Dedifferentiated amniotic fluid mesenchymal stem cell (primary cell): ENCODE measurements at regions not wholly inside any gene's neighbourhood (a gene's known extent, or its start where the extent isn't known, plus 50 kb on each side); places are given as distances from the start of the nearest gene placed in this dataset.
"Not testable (repeated sequence)": the region's sequence is repeated elsewhere in the genome, so short reads cannot be mapped to it uniquely, and the experiment has no call there.

Source experiments
- DNase-seq: peaks from one replicate; pipeline ENCODE4 v3.0.0-alpha.2; 2016; ENCODE audit errors: extremely low spot score

DNA sequence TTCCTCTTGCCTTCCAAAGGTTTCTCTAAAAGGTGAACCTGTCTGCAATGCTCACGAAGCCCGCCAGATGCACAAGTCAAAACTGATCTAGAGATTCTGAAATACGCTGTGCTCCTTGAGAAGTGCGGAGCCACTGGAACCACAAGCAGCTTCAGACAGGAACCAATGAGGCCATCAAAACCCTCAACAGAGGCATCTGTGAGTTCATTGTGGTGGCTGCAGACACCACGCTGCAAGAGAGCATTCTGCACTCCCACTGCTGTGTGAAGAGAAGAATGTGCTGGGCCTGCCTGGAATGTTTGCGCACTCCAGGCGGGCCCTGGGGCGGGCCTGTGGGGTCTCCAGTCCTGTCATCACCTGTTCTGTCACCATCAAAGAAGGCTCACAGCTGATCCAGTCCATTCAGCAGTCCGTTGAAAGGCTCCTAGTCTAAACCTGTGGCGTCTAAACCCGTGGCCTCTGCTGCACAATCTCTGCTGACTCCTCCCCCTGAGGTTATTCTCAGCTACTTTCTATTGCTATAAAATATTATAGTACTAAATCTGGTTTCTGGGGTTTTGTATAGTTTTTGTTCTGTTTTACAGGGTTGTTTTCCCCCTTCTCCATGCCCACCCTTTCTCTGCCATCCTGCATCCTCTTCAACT is 187.4 kb downstream of the FAM72C start:
- not testable (repeated sequence) for DNase-seq

DNA sequence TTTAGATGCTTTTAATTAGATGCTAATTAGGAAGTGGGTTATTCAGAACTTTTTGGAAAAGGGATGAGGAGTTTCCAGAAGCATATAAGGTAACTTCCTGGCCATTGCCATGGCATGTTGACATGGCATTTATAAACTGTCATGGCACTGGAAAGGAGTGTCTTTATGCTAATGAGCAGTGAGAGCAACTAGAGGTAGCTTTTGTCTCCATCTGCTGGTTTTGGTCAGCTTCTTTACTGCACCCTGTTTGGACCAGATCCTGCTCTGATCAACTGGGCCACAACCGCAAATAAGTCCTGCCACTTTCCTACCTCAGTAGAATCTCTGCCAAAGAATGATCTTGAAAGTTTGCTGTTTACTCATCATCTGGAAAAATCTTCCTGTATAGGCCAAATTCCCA is 193.6 kb downstream of the FAM72C start:
- not testable (repeated sequence) for DNase-seq

GRCh38 chr1:143764831-143765230 is 207.0 kb downstream of the FAM72C start:
- DNase-seq, result peak; percentile 12

DNA sequence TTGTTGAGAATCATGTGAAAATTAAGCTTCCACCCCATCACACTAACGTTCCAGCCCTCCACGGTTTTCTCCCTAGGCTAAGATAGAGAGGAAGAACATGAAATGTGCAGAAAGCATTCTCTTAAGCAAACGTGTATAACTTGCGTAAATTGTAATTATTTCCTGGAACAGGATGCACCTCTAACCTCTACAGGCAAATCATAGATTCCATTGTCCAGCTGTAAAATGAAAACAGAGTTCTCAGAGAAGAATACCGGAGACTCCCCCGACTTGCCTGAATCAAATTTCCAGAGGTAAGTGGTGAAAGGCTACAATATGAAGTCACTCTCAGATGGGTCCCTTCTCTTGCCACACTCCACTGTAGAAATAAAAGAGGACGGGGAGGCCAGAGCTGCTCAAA is 211.4 kb downstream of the FAM72C start:
- not testable (repeated sequence) for DNase-seq

- DNase-seq, result peak; percentile 1
Observed at GRCh38 chr1:143755961-143756360, 215.8 kb downstream of the FAM72C start.

GRCh38 chr1:143748906-143749305 is 222.9 kb downstream of the FAM72C start:
- DNase-seq, result no peak

GRCh38 chr1:143736562-143736961 is 235.2 kb downstream of the FAM72C start:
- DNase-seq, result peak; percentile 7

DNA sequence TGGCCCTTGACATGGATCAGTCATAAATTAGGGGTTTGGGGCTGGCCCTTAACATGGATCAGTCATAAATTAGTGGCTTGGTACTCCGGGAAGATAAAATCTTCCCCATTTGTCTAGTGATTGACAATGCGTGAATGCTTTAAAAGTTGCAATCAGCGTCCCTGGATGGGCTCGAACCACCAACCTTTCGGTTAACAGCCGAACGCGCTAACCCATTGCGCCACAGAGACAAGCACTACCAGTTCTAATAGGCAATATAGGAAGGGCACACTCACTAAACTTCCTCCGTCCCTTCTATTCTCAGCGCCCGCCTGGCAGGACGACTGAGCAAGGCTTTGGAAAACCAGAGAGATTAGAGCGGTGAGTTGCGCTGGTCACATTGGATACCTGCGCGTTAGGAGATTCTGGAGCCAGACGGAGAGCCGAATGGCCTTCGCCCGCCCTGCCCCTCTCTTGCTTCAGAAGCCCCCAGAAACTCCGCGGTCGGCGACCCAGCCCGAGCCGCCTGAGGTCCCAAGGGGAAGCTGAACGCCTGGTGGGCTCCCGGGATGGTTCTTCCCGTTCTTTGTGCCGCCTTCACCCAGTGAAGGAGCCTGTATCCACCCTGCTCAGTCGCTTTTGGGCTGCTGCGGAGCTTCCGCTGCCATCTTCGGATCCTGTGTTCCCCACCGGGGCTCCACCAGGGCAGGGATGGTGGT is 235.9 kb downstream of the FAM72C start:
- peak; percentile 14 for DNase-seq

DNA sequence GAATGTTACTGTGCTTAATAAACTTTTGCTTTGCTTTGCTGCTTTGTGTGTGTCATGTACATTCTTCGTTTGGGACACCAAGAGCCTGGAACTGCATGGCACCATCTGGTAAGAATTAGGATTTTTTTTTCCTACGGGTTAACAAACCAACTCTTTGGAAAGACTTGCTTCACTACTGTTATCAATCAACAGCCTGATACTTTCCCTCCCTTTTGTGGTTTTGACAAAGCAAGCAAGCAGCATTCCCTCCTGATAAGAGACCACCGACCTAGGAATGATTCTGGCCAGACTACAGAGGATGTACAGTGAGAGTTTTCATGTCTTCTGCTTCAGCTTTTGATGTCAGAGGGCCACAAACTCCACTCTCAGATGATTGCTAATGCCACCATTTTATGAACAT is 237.5 kb downstream of the FAM72C start:
- peak; percentile 5 for DNase-seq

GRCh38 chr1:143730890-143731289 is 240.9 kb downstream of the FAM72C start:
- not testable (repeated sequence) for DNase-seq

GRCh38 chr1:143729449-143730111 is 242.2 kb downstream of the FAM72C start:
- not testable (repeated sequence) for DNase-seq

DNA sequence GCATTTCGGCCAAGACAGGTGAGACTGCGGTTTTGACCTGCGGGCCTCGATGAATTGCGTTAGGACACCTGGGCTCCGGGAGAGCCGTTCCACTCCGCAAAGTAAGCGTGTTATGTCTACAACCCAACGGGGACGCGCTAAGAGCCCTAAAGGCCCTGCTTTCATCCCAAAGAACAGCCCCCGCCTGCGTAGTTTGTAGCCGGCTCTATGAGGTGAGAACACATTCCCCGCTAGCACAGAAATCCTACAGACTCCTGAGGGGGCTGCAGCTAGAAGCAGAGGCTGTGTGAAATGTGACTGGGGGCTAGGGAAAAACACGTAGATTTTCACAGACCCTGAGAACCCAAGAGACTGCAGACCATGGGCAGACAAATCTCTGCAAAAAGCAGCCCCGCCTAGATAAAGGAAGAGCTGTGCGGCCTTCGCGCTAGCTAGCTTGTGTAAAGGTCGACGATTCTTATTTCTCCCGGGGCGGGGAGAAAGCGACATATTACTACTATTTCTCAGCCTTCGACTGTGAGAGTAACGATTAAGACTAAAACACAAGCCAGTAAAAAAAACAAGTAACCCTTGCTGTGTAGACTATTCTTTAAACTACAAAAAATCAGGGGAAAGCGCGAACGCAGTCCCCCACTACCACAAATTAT is 242.9 kb downstream of the FAM72C start:
- DNase-seq, result not testable (repeated sequence)

- DNase-seq, result no peak
Observed at GRCh38 chr1:143727263-143727662, 244.5 kb downstream of the FAM72C start.

- DNase-seq, result peak; percentile 1
Observed at GRCh38 chr1:143721024-143721373, 250.8 kb downstream of the FAM72C start.

DNA sequence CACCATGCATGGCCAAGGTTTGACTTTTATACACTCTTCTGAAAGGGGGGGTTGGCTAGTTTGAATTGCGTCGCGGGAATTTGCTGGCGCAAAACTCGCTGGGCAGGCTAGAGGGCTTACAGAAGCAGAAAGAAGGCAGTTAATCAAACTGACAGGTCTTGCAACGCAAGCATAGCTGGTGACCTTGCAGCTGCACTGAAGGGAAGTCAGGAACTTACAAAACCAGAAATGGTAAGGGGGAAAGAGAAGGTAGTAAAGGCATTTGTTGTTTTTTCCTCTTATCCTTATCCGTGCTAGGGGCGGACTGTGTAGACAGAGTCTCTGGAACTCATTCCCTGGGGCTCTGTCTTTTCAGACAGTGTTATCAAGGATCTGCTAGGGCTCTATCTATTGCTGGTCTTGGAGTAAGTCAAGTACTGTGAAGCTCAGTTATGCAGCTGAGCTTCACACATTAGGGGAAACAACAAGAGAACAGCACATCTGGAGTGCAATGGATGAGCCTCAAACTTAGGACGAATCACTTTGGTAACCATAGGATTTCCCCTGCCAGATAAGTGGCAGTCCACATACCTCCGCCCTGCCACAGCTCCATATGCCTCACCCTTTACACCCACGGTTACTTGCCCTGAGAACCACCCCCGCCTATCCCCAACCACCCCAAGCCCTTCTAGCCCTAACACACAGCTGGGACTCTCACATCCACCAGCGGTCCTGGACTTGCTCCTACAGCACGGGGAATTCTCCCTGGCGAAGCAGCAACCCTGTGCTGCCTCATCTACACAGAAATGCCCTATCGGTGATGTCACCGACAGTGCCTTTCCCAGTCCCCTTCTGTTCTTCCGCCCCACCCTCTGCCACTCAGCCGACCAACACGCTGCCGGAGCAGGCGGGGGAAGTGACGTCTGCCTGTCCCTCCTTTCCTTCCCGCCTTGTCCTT is 251.4 kb downstream of the FAM72C start:
- peak; percentile 5 for DNase-seq

- peak; percentile 3 for DNase-seq
Observed at GRCh38 chr1:143718524-143718923, 253.3 kb downstream of the FAM72C start.

DNA sequence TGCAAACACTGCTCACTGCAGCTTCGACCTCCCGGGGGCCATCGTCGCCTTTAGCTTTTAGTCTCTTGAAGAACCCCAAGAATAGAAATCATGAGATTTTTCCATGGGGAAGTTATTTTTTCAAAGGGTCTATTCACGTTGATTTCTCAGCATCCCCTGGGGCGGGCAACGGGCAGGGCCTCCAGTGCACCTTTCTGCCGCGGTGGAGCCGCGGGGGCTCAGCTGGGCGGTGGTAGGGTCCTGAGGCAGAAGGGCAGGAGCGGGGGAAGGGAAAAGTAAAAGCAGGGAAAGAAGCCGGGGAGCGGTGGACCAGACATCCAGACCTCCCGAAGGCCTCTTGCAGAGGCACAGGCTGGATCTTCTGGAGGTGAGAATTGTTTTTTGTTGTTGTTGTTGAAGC is 253.8 kb downstream of the FAM72C start:
- no peak for DNase-seq

DNA sequence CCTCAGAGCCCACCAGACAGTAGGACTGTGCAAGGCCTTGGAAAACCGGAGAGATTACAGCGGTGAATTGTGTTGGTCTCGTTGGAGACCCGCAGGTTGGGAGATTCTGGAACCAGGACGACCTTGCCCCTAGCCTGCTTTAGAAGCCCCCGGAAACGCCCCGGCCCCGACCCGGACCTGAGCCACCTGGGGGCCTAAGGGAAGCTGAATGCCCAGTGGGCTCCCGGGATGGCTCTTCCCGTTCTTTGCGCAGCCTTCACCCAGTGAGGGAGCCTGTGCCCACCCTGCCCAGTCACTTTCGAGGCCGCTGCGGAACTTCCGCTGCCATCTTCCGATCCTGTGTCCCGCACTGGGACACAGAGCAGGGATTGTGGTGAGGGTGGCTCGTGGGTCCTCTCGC is 254.4 kb downstream of the FAM72C start:
- peak; percentile 7 for DNase-seq

DNA sequence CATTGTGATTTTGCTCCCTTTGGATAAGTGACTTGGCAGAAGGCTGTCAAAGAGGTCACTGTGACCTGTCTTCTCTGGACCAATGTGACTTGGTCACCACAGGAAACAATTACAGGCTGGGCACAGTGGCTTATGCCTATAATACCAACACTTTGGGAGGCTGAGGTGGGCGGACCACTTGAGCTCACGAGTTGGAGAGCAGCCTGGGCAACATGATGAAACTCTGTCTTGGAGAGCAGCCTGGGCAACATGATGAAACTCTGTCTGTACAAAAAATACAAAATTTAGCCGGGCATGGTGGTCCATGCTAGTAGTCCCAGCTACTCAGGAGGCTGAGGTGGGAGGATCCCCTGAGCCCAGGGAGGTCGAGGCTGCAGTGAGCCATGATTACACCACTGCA is 256.9 kb downstream of the FAM72C start:
- DNase-seq, result peak; percentile 7

DNA sequence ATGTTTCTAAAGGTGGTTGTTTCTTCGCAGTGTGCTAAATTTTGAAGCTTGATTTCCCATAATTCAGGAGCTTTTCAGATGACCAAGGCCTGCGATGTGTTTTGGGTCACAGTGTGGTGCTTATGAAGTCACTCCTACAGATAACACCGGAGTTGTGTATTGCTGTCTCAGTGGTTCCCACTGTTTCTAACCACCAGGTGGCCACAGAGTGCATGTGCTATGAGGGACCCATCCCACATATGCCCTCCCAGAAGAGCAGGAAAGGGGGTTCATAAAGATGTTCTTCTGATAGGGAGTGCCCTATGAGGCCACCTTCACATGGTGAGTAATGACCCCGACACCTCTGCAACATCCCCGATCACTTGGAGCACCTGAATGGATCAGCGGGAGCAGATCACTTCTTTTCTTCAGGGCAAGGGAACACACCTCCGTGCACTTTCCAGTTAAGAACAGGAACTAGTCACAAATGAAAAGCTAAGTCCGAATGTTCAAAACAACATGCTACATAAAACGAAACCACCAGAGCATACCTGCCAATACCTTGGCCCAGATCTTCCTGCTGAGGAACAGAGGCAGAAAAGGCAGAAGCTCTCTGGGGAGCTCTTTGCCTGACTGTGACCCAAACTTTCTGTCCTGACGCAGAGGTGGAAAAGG is 262.1 kb downstream of the FAM72C start:
- not testable (repeated sequence) for DNase-seq

DNA sequence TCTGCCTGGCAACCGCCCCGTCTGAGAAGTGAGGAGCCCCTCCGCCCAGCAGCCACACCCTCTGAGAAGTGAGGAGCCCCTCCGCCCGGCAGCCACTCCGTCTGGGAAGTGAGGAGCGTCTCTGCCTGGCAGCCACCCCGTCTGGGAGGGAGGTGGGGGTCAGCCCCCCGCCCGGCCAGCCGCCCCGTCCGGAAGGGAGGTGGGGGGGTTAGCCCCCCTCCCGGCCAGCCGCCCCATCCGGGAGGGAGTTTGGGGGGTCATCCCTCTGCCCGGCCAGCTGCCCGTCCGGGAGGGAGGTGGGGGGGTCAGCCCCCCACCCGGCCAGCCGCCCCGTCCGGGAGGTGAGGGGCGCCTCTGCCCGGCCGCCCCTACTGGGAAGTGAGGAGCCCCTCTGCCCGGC is 269.0 kb downstream of the FAM72C start:
- DNase-seq, result not testable (repeated sequence)
